GM21526 (cell line): ENCODE measurements at regions not wholly inside any gene's neighbourhood (a gene's known extent, or its start where the extent isn't known, plus 50 kb on each side); places are given as distances from the start of the nearest gene placed in this dataset.

Source experiments
- ATAC-seq: cut with Tn5 transposase; IDR thresholded peaks from one replicate; pipeline ENCODE4 v1.9.1; 2021; ENCODE audit warnings: moderate library complexity; ENCODE audit not compliant: unreplicated experiment, low FRiP score

DNA sequence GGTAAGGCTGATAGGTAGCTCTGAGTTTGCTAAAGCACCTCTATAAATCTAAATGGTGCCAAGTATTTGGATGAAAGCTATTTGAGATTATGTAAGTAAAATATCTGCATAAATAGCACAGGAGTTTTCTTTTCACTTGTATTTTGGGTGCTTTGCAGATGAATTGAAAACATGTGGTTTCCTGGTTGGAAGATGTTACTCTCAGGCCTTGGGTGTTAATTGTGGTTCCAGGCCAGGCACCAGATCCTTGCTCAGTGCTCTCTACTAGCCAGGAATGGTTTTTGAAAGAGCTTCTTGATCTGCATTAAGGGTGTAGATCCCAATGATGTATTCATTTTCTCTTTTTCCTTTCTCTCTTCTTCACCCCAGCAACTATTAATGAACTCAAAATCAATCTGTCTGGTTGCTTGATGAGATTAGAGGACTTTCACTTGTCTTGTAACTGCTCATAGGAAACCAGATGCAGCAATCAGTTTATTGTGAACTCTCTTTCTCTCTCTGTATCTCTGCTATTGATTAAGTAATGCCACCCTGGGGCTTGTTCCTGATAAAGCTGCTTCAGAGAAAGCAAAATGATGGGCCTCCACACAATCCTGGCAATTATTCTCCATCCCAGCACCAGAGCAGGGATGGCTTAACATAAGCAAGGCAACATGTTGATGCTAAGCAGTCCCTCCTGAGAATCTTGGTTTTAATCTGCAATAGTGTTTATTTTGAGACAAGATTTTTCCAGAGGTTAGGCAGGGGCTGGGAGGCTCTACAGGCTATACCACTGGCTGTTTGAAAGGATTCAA is 147.0 kb upstream of the NTM start:
- no peak for ATAC-seq

DNA sequence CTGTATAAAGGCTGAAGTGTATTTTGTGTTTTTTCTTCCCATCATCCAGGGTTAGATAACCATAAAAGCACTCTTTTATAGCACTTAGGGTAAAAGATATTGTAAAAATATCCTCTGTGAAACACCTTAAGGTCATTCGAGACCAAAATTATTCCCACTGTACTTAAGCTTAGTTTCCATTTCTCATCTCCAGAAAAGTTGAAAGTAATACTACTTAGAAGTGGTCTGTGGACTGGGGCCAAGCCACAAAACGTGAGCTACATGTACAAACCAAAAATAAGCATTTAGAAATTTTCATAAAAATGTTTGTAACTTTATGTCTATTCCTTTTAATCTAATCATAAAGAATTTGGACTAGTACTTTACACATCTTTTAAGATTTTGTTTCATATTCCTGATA is 142.0 kb upstream of the NTM start:
- ATAC-seq, result no peak

GRCh38 chr11:131229221-131229620 is 141.2 kb upstream of the NTM start:
- ATAC-seq, result no peak

DNA sequence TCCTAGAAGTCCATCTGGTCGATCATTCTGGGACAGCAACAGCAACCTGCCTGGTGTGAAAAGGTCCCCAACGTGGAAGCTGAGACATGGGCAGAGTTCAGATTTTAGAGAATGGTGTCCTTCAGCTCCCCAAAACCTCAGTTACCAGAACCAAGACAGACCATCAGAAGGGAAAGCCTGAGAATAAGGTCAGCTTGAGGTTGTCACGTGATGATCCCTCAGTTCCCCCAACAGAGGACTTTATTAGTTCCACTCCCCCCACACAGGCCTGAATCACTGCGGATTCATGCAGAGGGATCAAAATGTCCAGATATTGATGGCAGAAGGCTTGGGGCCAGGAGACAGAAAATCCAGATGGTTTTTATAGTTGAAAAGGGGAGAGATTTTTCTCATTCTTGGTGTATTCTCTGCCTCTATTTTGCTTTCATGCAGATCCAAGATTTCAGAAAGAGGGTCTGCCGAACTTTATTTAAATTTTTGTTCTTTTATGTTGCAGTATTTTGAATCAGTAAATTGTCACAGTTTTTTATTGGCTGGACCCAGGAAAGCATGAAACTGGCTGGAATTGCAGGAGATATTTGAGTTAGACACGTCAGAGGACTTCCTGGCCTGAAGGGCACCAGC is 139.0 kb upstream of the NTM start:
- ATAC-seq, result no peak

- no peak for ATAC-seq
Measured at GRCh38 chr11:131232261-131232660, 138.2 kb upstream of the NTM start.

DNA sequence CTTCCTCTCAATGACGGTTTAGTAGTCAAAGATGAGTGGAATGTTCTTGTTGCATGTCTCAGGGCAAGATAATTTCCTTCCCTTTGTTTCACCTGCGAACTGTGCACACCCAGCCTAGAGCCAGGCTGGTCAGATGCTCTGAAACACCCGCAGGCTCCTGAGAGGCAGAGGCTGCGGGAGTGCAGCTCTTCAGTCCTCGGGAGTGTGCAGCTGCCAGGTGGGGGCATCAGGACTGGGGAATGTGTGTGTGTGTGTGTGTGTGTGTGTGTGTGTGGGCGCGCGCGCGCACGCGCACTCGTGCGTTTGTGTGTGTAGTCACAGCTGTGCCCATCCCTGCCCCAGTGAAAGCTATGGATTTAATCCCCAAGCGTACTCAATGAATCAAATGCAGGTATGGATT is 136.2 kb upstream of the NTM start:
- no peak for ATAC-seq

DNA sequence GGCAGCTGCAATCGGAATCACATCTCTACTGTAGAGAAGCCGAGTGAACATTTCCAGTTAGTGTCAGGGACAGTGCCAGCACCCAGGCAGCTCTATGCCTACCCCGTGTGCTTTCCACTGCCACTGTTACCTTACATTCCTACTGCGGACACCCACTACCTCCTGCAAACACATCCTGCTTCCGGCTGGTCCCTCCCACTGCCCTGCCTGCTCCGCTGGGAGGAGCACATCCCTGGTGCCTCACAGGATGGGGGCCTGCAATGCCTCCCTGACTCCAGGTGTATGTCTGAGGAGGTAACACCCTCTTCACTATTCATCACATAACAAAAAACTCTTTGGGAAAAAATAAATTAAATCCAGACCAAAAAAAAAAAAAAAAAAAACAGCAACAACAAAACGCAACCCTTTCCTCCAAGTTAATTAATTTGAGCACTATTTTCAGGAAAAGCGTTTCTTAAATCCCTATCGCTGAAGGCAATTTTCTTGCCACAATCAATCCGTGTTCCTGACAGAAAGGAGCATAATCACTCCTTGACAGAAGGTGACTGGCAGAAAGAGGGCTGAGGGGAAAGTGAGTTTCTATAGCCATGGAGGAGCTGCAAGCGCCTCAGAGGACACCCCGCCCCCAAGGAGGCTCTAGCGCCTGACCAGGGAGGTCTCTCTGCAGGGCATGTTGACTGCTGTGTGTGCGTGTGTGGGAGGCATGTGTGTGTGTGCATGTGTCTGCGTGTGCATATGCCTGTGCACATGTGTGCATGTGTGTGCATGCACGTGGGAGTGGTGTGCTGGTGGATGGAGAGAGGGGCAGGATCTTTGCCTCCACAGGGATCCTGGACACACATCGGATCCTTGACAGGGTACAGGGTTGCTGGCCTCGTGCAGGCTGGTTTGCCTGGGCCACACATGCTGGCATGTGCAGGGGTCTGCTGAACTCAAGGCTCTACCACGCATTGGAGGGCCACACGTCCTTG is 134.8 kb upstream of the NTM start:
- ATAC-seq, result no peak

DNA sequence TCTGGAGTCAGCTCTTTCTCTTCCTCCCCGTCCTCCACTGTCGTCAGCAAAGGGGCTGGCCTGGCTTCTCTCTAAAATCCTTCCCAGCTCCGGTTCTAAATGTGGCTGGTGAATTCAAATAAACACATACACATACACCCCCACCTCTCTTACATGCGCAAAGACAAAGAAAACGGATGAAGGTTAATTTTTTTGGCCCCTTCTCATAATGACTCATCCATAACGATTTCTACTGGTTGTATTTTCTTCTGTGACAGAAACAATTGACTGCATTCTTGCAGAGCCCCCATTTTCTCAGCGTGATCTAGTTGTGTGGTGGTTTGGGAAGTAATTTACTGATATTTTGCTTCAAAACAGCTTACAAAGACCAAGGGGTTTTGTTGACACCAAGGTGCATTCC is 130.0 kb upstream of the NTM start:
- no peak for ATAC-seq

DNA sequence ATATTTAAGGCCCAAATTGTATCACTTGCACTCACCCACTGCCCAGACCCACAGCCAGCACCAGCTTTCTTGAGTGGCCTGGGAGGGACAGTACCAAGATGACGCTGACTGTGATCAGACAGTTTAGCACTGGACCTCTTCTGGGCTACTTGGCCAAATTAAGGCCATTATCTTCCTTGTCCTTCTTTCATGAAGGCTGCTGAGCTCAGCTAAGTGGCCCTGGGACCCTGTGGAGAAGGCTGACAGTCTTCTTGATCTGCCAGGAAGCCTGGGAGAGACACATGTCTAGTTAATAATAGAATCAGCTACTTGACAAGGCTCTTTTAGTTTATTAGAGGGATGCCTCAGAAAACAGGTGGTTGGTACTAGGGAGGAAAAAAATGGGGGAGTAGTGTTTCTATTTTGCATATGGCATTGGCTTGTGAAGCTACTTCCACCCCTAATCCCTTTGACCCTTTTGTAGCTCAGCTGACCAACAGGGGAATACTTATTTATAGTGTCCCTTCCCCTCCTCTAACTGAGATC is 127.9 kb upstream of the NTM start:
- no peak for ATAC-seq

GRCh38 chr11:131246156-131246555 is 124.3 kb upstream of the NTM start:
- no peak for ATAC-seq

DNA sequence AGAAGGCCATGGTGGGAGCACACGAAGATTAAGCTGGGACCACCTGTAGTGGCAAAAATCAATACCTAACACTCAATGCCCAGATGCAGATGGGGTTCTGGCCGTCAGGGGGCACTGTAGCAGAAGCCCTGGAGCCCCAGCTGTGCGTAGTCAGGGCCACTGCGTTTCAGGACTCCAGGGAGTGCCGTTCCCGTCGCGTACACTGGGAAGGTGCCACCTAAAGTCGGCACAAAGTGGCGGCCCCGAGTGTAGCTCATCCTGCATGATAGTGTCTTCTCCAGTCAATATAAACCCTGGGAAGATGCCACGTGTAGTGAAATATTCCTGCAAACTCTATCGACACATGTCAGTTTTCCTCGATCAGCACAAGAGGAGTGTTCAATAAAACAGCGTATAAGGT is 123.8 kb upstream of the NTM start:
- no peak for ATAC-seq

GRCh38 chr11:131248588-131248987 is 121.8 kb upstream of the NTM start:
- ATAC-seq, result no peak

- ATAC-seq, result no peak
Measured at GRCh38 chr11:131253142-131253655, 117.2 kb upstream of the NTM start.

DNA sequence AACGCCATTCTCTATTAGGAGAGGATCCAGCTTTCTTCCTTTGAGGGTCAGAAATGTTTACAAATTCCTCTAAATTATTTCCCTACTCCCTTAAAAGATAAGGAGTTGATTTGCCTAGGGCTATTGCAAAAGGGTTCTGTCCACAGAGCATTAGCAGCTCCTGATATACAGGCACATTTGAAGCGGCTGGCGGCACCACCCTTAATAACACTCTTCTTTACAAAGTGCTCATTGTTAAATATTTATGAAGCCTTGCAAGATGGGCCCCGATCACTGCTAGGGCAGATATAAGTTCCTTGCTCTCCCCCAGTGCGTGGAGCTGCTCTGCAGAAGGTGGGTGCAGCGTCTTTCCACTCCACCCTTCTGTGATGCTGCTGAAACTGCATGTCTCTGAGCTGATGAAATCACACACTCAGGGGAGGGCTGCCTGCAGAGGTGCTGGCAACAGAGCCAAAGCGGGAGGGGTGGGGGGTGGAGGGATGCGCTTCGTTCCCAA is 116.7 kb upstream of the NTM start:
- no peak for ATAC-seq

DNA sequence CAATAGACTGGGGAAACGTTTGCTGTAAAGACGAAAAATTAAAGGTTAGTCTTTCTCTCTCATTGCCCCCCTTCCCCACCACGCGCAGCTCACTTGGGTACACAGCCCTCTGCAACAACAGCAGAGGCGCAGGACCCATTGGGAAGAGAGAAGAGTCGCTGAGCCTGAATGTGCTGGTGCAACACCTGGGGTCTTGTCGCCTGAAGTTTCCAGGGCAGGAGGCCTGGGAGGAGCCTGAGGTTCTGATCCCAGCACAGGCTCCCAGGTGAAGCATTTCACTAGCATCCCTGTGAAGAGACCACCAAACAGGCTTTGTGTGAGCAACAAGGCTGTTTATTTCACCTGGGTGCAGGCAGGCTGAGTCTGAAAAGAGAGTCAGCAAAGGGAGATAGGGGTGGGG is 116.2 kb upstream of the NTM start:
- no peak for ATAC-seq

DNA sequence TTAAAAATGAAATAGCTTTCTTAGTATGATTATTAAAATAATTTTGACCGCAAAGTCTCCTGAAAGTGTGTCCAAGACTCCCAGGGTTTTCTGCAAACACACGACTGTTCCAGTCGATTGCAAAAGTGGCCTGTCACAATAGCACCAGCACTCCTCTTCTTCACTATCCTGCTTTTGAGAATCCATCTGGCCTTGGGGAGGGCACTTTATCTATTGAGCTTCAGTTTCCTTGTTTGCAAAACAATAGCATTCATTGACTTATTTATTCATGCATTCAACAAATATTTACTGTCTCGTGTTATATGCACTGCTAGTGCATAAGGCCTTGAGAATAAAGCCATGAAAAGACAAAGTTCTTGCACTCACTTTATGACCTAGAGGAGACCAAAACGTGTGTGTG is 96.2 kb upstream of the NTM start:
- no peak for ATAC-seq

DNA sequence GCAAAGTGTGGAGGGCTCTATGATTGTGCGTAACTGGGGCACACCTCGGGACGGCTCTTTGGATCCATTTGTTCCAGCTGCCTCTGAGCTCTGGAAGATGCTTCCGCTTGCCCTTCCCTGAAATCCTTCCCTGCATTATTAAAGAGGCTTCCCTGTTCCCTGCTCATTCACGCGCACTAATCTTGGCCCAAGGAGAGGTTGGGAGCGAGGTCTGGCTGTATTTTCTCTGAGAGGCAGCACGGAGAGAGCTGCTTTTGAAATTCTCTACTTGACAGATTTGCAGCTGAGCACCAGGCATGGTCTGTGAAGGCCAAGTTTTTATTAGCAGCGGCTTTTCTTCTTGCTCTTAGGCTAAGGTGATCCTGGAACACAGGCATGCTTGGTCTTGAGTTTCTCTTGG is 94.8 kb upstream of the NTM start:
- ATAC-seq, result no peak

- ATAC-seq, result no peak
Measured at GRCh38 chr11:131278472-131278871, 91.9 kb upstream of the NTM start.

DNA sequence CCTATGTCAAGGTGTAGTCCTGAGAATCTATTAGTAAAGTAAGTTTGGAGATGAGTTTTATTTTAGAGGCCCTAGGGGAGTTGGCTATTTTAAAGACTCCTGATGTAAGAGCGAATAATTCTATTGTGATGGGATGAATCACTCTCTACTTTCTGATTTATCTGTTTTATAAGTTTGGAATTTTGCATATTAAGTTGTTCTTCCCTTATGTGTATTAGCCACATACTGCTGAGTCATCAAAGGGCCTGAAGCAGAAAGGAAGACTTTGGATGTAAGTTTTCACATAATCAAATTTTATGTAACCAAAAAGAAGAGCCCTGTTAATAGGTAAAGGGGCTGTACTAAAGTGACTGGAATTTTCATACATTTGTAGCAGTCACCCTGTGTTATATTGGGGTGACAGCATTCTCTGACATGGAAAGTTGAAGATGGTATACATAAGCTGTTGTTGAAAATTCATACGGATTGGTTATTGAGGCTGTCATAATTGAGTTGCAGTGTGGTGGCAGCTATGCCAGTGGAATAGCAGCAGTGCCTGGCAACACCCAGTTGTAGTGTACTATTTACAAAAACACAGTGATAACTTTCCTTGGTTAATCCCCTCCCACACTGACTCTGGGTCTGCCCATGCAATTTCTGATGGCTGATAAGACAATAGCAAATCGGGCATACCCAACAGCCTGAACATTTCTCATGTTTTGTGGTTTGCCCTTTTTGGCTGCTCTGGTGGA is 90.6 kb upstream of the NTM start:
- no peak for ATAC-seq

- ATAC-seq, result no peak
Measured at GRCh38 chr11:131281316-131281715, 89.1 kb upstream of the NTM start.
